ENCODE measurements at regions not wholly inside any gene's neighbourhood (a gene's known extent, or its start where the extent isn't known, plus 50 kb on each side); places are given as distances from the start of the nearest gene placed in this dataset.
A peak's percentile ranks its signal among the peaks of the same experiment; 100 is the strongest.
"Not testable (repeated sequence)": the region's sequence is repeated elsewhere in the genome, so short reads cannot be mapped to it uniquely, and the experiment has no call there.

- no peak for DNase-seq
These were observed 115.2 kb upstream of the RAB18 start for GRCh38 chr10:27388761-27389399.

DNA sequence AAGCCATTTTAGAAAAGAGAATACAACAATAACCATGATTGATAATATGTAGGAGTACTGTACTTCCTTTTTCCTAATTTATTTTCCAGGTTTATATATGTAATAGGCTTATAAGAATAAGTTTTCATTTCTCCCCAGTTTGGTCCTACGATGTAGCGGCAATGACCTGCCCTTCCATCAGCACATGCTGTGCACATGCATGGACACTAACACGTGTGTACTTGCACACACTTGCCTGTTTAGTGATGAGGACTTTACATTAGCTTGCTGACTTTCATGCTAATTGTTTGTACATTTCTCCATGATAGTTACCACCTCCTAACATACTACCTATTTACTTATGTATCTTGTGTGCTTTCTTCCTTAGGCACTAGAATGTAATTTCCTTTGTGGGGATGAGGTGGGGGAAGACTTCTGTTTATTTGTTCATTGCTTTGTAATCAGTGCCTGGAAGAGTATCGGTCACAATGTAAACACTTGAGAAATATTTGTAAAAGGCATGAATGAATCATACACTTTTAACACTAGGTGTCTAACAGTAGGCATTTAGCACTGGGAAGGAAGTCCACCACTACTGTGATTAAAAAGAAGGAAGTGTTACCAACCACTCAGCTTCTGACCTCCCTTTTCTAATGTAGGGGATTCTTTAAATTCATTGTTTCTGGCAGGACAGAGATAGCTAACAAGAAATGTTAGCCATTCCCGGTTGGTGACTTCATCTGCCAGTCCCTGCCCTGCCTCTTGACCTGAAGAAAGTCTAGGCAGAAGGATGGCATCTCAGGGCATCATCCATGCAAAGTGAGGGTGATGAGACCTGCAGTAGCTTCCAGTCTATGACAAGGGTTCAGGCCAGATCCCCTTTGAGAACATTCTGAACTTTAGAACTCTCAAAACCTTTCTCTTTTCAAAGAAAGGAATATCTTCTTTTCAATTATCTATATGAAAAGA lies 120.2 kb upstream of the RAB18 start:
- DNase-seq, result peak in 1 of 2 experiments; percentile 3

DNA sequence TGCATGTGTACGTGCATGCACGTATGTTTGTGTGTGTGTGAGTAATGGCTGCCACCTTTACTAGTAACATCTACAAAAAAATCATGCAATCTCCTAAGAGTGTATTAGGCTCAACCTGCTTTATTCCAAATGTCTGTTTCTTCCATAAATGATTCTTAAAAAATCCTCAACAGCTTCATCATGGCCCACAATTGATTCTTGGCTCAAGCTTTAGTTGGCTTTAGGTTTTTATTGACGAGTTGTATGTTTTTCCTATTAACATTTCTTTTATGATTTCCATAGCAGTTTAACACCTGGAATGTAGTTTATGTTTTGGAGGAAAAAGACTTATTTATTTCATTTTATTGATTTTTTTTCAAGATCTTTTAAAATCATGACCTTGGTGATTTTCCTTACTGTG lies 121.9 kb upstream of the RAB18 start:
- no peak for DNase-seq

DNA sequence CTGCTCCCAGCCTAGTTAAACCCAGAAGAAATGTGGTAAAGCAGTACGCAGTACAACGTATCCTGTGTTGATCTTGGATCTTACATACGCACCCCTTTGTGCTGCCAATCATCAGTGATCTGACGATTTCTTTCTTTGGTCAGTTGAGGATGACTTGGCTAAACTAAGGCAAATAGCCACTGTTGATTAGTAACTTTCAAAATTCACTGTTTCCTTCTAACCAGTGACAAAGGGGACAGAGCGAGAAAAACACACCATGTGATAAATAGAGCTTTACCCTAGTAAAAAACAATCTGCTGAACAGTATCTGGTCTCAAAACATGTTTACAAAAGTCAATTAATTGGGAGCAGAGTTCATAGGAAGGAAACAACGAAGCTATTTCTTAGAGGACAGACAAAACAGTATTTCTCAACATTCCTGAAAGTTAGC lies 123.2 kb upstream of the RAB18 start:
- no peak for DNase-seq

- DNase-seq, result not testable (repeated sequence)
These were observed 125.1 kb upstream of the RAB18 start for GRCh38 chr10:27379041-27379440.

- DNase-seq, result no peak
These were observed 130.4 kb upstream of the RAB18 start for GRCh38 chr10:27373566-27374160.

DNA sequence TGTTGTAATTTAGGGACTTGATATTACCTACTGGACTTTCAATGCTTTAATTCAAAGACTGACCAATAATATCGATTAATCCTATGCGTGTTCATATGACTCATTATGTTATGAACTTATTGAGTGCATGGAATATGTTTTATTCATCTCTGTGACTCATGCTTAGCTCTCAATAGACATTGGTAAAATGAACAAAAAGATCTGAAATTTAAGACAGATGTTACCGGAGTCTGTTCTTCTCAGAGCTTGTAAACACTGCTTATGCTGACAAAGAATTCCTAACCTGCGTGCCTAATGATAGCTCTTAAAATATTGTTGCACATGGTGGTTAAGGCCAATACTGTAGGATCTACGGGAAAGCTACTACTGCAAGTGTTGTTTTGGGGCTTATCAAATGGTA lies 131.5 kb upstream of the ACBD5 start:
- no peak for DNase-seq

DNA sequence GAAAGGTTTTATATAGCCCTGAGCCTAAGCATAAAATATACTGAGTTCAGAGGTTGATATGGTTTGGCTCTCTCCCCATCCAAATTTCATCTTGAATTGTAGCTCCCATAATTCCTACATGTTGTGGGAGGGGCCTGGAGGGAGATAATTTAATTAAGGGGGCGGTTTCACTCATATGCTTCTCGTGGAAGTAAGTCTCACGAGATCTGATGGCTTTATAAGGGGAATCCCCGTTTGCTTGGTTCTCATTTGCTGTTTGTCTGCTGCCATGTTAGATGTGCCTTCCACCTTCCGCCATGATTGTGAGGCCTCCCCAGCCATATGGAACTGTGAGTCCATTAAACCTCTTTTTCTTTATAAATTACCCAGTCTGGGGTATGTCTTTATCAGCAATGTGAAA lies 130.8 kb upstream of the ACBD5 start:
- not testable (repeated sequence) for DNase-seq

DNA sequence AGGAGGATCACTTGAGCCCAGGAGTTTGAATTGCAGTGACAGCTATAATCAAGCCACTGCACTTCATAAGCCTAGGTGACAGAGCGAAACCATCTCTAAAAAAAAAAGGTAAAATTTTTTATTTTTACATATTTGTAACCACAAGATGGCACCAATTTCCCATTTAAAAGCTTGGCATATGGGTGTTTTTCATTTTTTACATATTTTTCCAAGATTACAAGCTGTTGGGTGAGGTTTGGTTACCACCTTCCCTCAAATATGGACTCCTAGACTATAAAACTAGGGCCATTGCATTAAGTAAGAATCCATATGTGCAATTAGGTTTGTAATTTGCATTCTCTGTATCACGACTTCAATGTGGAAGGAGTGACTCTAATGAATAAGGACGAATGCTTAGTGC lies 129.3 kb upstream of the ACBD5 start:
- peak in 1 of 2 experiments; percentile 4 for DNase-seq

DNA sequence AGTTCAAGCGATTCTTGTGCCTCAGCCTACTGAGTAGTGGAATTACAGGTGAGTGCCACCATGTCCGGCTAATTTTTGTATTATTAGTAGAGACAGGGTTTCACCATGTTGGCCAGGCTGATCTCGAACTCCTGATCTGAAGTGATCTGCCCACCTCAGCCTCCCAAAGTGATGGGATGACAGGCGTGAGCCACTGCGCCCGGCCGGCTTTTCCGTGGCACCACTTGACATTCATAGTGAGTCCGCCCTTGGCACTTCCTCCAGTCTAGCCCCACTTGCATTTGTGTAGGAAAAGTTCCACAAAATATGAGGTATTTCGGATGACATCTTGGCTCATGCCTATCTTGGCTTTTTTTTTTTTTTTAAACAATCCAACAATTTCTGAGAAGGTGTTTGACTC lies 128.1 kb upstream of the ACBD5 start:
- no peak for DNase-seq

DNA sequence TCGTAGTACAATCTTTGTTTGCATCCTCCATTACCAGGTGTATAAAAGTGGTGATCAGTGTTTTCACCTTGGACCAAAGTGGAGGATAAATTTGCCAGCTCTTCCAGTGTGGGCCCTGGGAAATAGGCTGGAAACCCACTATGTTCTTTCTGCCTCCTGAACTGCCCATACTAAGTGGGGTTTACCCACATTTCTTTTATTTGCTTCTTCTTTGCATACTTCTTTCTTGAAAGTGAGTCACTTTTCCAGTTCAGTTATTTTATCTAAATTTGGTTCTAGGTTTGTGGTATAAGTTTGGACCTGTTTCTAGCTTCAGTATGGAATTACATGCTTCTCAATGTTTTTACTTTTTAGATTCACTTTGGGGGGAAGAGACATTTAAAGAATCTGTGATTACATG lies 126.2 kb upstream of the ACBD5 start:
- DNase-seq, result no peak

GRCh38 chr10:27364028-27364427 lies 123.4 kb upstream of the ACBD5 start:
- DNase-seq, result no peak

DNA sequence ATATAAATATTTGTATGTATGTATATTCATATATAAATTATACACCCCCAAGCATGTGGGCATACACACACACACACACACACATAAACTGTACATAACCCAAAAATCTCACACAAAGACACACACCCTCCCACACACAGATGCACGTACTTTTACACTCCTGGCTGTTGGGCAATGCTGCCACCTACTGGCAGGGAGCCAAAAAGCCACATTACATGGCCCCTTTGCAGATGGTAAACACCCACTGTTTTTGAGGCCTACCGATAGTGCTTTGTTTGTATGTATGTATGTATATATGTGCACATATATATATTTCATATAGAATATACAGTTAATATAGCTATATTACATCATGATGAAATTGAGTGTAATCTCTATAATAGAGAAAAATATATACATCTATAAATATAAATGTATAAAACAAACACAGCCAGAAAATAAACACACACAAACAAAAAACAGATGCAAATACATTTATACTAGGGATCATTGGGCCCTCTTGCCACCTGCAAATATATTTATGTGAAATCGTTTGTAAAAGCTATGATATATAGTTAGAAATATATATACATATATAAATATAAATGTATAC lies 120.1 kb upstream of the ACBD5 start:
- DNase-seq, result peak; percentile 71 to 77

DNA sequence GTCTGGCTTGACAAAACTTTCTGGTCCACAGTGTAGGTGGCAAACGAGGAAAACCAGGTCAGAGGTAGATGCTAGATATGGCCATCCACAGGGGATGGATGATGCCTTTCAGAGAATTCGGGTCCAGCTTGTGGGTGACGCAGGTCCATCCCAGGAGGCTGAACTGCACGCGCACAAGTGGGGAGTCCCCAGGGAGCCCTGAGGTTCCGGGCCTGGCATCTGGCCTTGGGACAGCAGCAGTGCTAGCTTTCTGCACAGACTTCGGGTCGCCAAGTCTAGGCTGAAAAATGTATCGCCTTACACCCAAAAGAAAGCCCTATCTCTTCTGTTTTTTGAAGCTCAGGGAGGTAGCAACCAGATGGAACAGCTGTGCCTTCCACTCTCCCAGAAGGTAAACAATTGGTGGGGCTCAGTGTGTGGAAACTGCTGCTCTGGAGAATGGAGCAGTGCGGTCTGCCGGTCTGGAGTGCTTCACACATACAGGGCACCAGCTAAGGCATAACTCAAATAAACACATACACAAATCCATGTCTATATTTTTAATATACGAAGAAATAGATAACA lies 119.3 kb upstream of the ACBD5 start:
- no peak for DNase-seq

- DNase-seq, result no peak
These were observed 116.1 kb upstream of the ACBD5 start for GRCh38 chr10:27356738-27357137.

- no peak for DNase-seq
These were observed 115.4 kb upstream of the ACBD5 start for GRCh38 chr10:27355918-27356573.

DNA sequence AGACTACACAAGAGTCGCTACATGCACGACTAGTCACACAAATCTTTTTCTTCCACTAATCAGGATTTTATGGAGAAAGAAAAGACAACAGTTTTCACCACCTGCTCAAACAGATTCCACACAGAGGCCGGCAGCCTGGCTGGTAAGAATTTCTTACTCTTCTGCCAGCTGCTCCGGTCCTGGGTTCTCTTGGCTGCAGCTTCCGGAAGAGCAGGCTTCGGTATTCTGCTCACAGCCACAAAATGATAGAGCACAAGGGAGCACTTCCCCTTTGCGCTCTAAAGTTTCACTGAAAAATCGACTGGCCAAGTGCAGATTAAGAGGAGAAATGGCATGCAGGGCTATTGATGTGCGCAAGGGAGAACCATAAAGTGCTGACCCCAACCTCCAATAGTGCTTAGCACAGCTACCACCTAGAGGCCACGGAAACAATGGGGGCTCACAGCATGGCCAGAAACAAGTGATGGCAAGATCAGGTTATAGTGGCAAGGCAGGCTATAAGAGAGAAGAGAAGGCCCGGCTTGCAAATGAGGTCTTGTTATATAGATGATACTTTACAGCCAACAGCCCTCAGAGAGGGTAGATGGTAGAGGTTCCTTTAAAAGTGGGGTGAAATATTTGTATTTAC lies 114.2 kb upstream of the ACBD5 start:
- not testable (repeated sequence) for DNase-seq

GRCh38 chr10:27354100-27354499 lies 113.5 kb upstream of the ACBD5 start:
- DNase-seq, result not testable (repeated sequence)

- no peak for DNase-seq
These were observed 109.4 kb upstream of the ACBD5 start for GRCh38 chr10:27349987-27350386.

GRCh38 chr10:27347827-27348207 lies 107.2 kb upstream of the ACBD5 start:
- DNase-seq, result not testable (repeated sequence)

GRCh38 chr10:27345455-27345920 lies 104.9 kb upstream of the ACBD5 start:
- DNase-seq, result no peak
